K562 (cell line): ENCODE measurements at regions not wholly inside any gene's neighbourhood (a gene's known extent, or its start where the extent isn't known, plus 50 kb on each side); places are given as distances from the start of the nearest gene placed in this dataset.

Source experiments
- BCL6 ChIP-seq: fragments of 250-450 bp; sonication (Bioruptor Pico); IDR thresholded peaks from 2 replicates; pipeline ENCODE4 v1.4.0; 2020
- DIDO1 ChIP-seq: fragments of 450-650 bp; IDR thresholded peaks from 2 replicates; pipeline ENCODE4 v1.6.1; 2016; ENCODE audit warnings: low read depth, missing biosample characterization, missing genetic modification characterization
- EP300 ChIP-seq: IDR thresholded peaks from 2 replicates; pipeline ENCODE4 v1.6.1; 2012; ENCODE audit warnings: low read length, improper control_type of control experiment
- ILF3 ChIP-seq: fragments of 450-650 bp; IDR thresholded peaks from 2 replicates; pipeline ENCODE4 v1.6.1; 2018; ENCODE audit warnings: antibody characterized with exemption, mild to moderate bottlenecking, moderate library complexity, borderline replicate concordance
- MAFG ChIP-seq: fragments of 450-650 bp; conservative IDR thresholded peaks from 2 replicates; pipeline ENCODE4 v1.6.1; 2016; ENCODE audit warnings: missing genetic modification characterization, missing compliant biosample characterization
- MCM7 ChIP-seq, 2 experiments: fragments of 450-650 bp; IDR thresholded peaks; 2 replicates each; pipeline ENCODE4 v1.6.1; 2016 to 2018
- MXI1 ChIP-seq: IDR thresholded peaks from 2 replicates; pipeline ENCODE4 v1.6.1; 2011; ENCODE audit warnings: low read depth, mild to moderate bottlenecking, improper control_type of control experiment, low read length
- NBN ChIP-seq: fragments of 450-650 bp; IDR thresholded peaks from 2 replicates; pipeline ENCODE4 v1.6.1; 2016; ENCODE audit warnings: low read depth, mild to moderate bottlenecking
- PHB ChIP-seq: fragments of 250-450 bp; sonication (Bioruptor Pico); IDR thresholded peaks from 2 replicates; pipeline ENCODE4 v1.5.0; 2021
- POLR2AphosphoS2 ChIP-seq: IDR thresholded peaks from 2 replicates; pipeline ENCODE4 v1.6.1; 2012; ENCODE audit warnings: low read length, improper control_type of control experiment
- POLR2G ChIP-seq: fragments of 200-400 bp; formaldehyde crosslinking; IDR thresholded peaks from 2 replicates; pipeline ENCODE4 v1.6.1; 2017; ENCODE audit warnings: low read depth, mild to moderate bottlenecking, antibody characterized with exemption, low read length, moderate library complexity
- SAFB2 ChIP-seq: fragments of 200-400 bp; formaldehyde crosslinking; IDR thresholded peaks from 2 replicates; pipeline ENCODE4 v1.6.1; 2018; ENCODE audit warnings: borderline replicate concordance, low read length, low read depth, moderate library complexity; ENCODE audit not compliant: severe bottlenecking
- SREBF1 ChIP-seq: fragments of 150-350 bp; IDR thresholded peaks from 2 replicates; pipeline ENCODE4 v1.6.1; 2014; ENCODE audit warnings: antibody characterized with exemption, low read depth, low read length, borderline replicate concordance
- SRSF3 ChIP-seq: fragments of 200-400 bp; formaldehyde crosslinking; IDR thresholded peaks from 2 replicates; pipeline ENCODE4 v1.6.1; 2016; ENCODE audit warnings: mild to moderate bottlenecking, low read length, moderate library complexity; ENCODE audit not compliant: insufficient read depth
- TBP ChIP-seq: optimal IDR thresholded peaks from 2 replicates; pipeline ENCODE3; 2011; ENCODE audit warnings: low read depth, low read length, improper control_type of control experiment
- ZBTB26 ChIP-seq: fragments of 450-650 bp; formaldehyde crosslinking; IDR thresholded peaks from 2 replicates; pipeline ENCODE4 v1.4.0; 2022; ENCODE audit warnings: missing genetic modification characterization
- ZBTB33 ChIP-seq: sonication (generic); formaldehyde crosslinking; IDR thresholded peaks from 2 replicates; pipeline ENCODE4 v1.8.1; 2023; ENCODE audit warnings: mild to moderate bottlenecking, missing genetic modification reagents
- ZNF140 ChIP-seq: fragments of 250-450 bp; sonication (Bioruptor Pico); IDR thresholded peaks from 2 replicates; pipeline ENCODE4 v1.8.0; 2021; ENCODE audit warnings: moderate library complexity, mild to moderate bottlenecking, inconsistent platforms
- ZNF436 ChIP-seq: fragments of 250-450, 450-650 bp; sonication (Bioruptor Pico); formaldehyde crosslinking; IDR thresholded peaks from 2 replicates; pipeline ENCODE4 v1.7.0; 2020; ENCODE audit warnings: mild to moderate bottlenecking
- ZNF586 ChIP-seq: fragments of 450-650 bp; formaldehyde crosslinking; conservative IDR thresholded peaks from 2 replicates; pipeline ENCODE4 v1.4.0; 2020; ENCODE audit warnings: mild to moderate bottlenecking, moderate library complexity
- TF ChIP-seq, protein P1 (sequence below): IDR thresholded peaks from 3 replicates; pipeline ENCODE4 v1.6.1; 2011; ENCODE audit warnings: borderline replicate concordance, mild to moderate bottlenecking; ENCODE audit not compliant: insufficient read length, insufficient read depth
- TF ChIP-seq, protein P2 (sequence below): fragments of 200-800 bp; sonication (Bioruptor generic); IDR thresholded peaks from 2 replicates; pipeline ENCODE4 v1.6.1; 2017; ENCODE audit warnings: missing genetic modification characterization, missing compliant biosample characterization

GRCh38 chr1:224503161-224504118 is 68.8 kb upstream of the WDR26 start (continued):
- TF ChIP-seq MCM7 (IDR thresholded peaks at IDR 0.05) (no peak), ZBTB26 (CRISPR knock-in tag) (no peak; the same call in 1 of the 2 replicates), POLR2G (peak; percentile 65; the same call in 1 of the 2 replicates), PHB (CRISPR knock-in tag) (no peak), EP300 (peak; percentile 96), NBN (peak; percentile 98), ZNF436 (CRISPR knock-in tag) (no peak), ZNF140 (no peak), TBP (peak; percentile 64), SRSF3 (no peak), ZNF586 (CRISPR knock-in tag) (no peak), ILF3 (no peak), BCL6 (CRISPR knock-in tag) (no peak; the same call in 1 of the 2 replicates), SREBF1 (no peak; the same call in 1 of the 2 replicates), MXI1 (peak; percentile 91), DIDO1 (tag) (peak; percentile 34; the same call in 1 of the 2 replicates), SAFB2 (no peak), MAFG (no peak), POLR2AphosphoS2 (no peak), ZBTB33 (peak; percentile 88)
- TF ChIP-seq, protein P1, sequence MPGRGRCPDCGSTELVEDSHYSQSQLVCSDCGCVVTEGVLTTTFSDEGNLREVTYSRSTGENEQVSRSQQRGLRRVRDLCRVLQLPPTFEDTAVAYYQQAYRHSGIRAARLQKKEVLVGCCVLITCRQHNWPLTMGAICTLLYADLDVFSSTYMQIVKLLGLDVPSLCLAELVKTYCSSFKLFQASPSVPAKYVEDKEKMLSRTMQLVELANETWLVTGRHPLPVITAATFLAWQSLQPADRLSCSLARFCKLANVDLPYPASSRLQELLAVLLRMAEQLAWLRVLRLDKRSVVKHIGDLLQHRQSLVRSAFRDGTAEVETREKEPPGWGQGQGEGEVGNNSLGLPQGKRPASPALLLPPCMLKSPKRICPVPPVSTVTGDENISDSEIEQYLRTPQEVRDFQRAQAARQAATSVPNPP: no peak
- TF ChIP-seq, protein P2, sequence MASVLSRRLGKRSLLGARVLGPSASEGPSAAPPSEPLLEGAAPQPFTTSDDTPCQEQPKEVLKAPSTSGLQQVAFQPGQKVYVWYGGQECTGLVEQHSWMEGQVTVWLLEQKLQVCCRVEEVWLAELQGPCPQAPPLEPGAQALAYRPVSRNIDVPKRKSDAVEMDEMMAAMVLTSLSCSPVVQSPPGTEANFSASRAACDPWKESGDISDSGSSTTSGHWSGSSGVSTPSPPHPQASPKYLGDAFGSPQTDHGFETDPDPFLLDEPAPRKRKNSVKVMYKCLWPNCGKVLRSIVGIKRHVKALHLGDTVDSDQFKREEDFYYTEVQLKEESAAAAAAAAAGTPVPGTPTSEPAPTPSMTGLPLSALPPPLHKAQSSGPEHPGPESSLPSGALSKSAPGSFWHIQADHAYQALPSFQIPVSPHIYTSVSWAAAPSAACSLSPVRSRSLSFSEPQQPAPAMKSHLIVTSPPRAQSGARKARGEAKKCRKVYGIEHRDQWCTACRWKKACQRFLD (CRISPR knock-in tag): peak; percentile 100
